ACHN (cell line): ENCODE measurements at regions not wholly inside any gene's neighbourhood (a gene's known extent, or its start where the extent isn't known, plus 50 kb on each side); places are given as distances from the start of the nearest gene placed in this dataset.
A peak's percentile ranks its signal among the peaks of the same experiment; 100 is the strongest.
"Not testable (repeated sequence)": the region's sequence is repeated elsewhere in the genome, so short reads cannot be mapped to it uniquely, and the experiment has no call there.

ENCODE experiments used
- DNase-seq: peaks from one replicate; pipeline ENCODE4 v3.0.0-alpha.2; 2015
- in situ Hi-C: cut with HindIII; loops from 2 replicates; pipeline ENCODE4 v1.10.0; 2017; ENCODE audit warnings: low sequenced_read_pairs, low pct_ligation_motif_present, low pct_unique_long_range_greater_than_20kb

DNA sequence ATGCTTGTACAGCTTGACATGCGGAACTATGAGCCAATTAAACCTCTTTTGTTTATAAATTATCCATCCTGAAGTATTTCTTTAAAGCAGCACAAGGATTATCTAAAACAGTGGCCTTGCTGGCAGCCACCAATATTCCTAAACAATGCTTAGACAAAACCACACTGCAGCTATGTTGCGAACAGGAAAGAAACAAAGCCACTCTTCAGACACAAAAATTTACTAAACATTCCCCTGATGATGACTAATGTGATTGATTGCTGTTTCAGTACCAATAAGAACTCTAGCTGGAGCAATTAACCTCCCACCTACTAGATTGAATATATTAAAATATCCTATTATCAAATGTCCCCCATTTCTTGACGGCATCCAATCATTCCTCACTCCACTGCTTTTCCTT is 325.8 kb upstream of the REG3G start:
- in situ Hi-C loops, result no loop called here

DNA sequence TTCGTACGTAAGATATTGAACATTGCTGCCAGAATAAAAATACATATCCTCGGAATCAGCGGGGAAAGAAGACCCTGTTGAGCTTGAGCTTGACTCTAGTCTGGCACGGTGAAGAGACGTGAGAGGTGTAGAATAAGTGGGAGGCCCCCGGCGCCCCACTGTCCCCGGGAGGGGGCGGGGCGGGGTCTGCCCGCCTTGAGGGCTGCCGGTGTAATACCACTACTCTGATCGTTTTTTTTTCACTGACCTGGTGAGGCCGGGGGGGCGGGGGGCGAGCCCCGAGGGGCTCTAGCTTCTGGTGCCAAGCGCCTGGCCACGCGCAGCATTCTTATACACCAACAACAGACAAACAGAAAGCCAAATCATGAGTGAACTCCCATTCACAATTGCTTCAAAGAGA is 324.0 kb upstream of the REG3G start:
- DNase-seq, result no peak
- in situ Hi-C loops, result no loop called here

More for the DNA sequence above, 325.8 kb upstream of the REG3G start:
- DNase-seq, result no peak

DNA sequence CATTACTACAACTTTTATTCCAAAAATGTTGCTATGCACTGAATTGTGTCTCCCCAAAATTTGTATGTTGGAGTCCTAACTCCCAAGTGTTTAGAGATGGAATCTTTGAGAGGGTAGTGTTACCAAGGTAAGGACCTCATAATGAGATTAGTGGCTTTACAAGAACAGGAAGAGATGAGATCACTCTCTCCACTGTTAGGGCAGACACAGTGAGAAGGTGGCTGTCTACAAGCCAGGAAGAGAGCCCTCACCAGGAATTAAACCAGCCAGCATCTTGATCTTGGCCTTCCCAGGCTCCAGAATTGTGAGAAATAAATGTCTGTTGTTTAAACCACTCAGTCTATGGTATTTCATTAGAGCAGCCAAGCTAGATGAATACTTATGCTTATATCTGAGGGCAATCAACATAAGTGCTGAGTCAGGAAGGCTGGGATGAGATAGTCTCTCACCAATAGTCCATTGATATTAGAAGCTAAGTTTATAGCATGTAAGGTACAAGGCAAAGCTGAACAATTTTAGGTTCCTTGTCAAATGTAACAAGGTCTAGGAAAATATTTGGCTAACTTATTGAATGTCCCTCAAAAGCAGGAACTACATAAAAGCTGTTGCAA is 317.6 kb upstream of the REG3G start:
- in situ Hi-C loops, result no loop called here
- no peak for DNase-seq

DNA sequence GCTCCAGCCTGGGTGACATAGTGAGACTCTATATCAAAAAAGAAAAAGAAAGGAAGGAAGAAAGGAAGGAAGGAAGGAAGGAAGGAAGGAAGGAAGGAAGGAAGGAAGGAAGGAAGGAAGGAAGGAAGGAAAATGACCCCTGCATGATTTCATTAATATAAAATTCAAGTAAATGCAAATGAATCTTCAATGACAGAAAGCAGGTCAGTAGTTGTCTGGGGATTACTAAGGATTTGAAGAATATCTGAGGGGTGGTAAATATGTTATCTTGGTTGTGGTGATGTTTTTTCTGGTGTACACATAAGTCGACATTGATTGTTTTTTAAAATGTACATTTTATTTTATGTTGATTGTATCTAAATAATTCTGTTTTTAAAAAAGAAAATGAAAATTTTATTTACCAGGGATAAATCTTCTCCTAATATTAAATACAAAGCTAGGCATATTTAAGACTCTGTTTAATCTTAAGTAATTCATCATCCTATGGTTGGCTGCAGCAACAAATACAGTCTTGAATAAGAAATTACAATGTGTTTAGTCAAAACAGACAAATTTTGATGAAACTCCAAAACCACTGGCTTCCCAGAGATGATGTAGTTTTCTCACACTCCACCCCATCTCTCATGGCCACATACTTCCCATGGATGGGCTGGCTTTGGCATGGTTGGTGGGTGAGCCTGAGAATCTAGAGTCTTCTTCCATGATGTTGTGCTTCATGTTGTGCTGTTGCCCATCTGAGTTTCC is 314.7 kb upstream of the REG3G start:
- in situ Hi-C loops, result no loop called here

DNA sequence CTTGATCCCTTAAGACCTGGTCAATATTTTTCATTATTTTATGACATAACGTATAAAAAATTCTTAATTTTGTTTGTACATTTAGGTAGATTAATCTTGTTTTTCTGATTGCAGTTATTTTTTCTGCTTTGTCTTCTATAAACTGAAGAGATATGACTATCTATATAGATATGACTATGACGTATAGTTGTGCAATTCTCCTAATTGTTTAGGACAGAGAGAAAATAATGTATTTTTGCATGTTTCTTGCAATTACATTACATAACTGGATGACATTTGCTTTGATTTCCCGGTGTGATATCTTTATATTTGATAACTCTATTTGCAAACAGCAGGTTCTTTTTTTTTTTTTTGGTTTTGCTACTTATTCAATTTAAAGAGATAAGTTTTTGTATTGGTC is 310.2 kb upstream of the REG3G start:
- no peak for DNase-seq
- in situ Hi-C loops, result no loop called here

More for the DNA sequence above, 314.7 kb upstream of the REG3G start:
- DNase-seq, result no peak

DNA sequence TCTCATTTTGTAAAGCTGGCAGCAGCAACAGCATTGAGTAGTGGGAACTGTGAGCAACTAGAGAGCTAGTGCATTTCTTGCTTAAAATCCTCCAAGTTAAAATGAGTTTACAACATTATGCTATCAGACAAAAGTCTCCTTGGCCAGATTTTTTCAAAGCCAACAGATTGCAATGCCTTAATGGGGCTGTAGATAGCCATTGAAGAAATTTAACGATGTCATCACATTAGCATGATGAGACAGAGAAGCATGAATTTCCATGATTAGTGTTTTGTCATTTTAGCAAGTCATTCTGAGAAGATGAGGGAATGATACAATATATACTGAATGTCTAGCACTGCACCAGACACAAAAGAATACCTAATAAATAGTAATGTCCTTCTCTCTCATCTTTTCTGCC is 307.5 kb upstream of the REG3G start:
- in situ Hi-C loops, result no loop called here
- DNase-seq, result no peak

DNA sequence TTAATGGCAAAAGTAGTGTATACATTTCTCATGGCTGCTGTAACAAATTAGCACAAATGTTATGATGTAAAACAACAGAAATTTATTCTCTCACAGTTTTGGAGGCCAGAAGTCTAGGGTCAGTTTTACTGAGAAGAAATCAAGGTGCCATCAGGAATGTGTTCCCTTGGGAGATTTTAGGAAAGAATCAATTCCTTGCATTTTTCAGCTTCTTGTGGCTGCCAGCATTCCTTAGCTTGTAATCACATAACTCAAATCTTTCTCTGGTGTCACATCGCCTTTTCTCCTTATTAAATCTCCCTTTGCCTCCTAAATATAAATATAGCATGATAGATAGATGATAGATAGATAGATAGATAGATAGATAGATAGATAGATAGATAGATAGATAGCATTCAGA is 307.0 kb upstream of the REG3G start:
- in situ Hi-C loops, result no loop called here
- DNase-seq, result peak; percentile 55

DNA sequence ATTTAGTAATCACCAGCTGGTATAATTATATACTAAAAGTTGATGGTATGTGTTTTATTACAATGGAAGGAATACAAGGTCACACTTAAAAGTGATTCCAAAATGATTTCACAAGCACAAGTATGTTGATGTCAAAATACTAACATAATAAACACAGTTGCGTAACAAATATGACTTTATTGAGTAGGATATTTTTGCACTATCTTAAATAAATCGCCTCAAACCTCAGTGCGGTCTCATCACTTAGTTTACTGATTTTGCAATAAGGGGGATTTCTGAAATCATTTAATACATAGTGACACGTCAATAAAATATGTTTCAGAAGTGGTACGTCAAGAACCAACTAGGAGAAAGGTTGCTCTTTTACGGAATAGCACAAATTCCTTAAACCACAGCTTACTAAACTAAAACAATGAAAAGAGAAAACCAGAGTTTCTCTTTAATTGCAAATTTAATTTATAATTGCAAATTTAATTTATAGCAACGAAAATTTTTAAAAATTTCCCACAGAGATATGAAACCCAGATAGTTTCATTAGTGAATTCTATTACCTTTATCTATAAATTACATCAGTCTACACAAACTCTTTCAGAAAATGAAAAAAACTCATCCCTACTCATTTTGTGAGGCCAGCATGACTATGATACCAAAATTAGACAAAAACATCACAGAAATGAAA is 304.0 kb upstream of the REG3G start:
- no peak for DNase-seq

DNA sequence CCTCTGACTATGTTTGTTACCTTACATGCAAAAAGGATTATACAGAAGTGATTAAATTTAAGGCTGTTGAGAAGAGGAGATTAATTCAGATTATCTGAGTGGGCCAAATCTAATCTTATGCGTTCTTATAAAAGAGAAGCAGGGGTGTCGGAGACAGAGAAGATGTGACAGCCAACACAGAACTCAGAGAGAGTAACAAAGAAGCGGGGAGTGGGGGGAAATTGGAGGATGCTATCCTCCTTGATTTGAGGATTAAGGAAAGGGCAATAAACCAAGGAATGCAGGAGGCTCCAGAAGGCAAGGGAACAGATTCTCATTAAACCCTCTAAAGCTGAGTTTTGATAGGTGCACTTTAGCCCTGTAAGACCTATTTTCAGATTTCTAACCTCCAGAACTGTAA is 291.3 kb upstream of the REG3G start:
- in situ Hi-C loops, result no loop called here

More for the DNA sequence above, 304.0 kb upstream of the REG3G start:
- in situ Hi-C loops, result no loop called here

DNA sequence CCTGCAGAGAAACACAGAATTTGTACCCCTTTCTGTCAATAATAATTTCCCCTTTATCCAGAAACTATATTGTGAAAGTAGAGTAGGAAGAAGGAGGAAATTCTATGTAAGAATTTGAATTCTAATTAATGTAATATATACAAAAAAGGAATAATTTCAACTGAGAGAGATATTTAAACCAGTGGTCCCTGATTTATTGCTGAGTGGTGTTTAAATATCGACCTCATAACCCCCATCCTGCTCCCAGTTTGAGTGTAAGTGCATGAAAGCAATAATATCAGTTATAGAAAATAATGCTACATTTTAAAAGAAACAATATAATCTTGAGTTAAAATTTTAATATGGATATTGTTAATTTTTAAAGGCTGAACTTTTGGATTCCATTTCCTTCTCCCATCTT is 286.2 kb upstream of the REG3G start:
- no peak for DNase-seq
- in situ Hi-C loops, result no loop called here

More for the DNA sequence above, 291.3 kb upstream of the REG3G start:
- no peak for DNase-seq

DNA sequence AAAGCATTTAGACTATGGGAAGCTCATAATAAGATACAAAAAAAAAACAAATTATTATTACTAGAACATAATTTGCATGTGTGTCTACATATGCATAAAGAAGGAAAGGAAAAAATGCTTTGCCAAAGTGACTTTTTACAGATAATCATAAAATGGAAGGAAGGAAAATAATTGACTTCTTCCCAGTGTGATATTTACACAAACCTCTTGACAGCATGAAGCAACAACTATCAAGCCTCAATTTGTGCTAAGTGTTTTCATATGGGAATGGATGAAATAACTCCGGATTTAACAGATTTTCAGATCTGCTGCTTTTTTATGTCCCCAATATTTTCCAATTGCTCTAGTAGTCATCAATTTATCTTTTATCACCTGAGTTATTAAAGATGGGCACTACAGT is 275.9 kb upstream of the REG3G start:
- in situ Hi-C loops, result no loop called here
- DNase-seq, result no peak

DNA sequence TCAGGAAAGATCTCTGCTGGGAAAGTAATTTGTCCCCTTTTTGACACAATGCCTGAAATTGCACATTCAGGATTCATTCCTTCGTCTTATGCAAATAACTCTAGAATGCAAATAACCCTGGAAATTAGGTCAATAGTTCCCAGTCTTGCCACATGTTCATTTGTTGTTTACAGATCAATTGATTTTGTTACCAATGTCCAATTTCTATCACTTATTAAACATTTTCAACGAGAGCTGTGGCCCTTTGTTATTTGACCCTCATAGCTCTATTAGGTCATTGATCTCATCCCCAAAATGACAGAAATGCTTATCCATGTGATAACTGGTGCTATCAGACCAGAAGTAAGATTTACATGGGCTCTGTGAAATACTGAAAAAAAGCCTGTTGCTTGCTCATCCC is 275.3 kb upstream of the REG3G start:
- in situ Hi-C loops, result no loop called here
- no peak for DNase-seq

DNA sequence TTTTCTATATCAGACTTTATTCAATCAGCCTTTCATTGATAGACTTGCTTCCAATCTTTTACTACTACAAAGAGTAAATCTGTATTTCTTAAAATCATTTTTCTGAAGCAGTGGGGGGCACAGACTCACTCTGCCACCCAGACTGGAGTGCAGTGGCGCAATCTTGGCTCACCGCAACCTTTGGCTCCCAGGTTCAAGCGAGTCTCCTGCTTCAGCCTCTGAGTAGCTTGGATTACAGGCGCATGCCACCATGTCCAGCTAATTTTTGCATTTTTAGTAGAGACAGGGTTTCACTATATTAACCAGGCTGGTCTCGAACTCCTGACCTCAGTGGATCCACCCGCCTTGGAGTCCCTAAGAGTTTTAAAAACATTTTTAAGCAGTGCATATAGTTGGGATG is 270.6 kb upstream of the REG3G start:
- in situ Hi-C loops, result no loop called here
- no peak for DNase-seq

DNA sequence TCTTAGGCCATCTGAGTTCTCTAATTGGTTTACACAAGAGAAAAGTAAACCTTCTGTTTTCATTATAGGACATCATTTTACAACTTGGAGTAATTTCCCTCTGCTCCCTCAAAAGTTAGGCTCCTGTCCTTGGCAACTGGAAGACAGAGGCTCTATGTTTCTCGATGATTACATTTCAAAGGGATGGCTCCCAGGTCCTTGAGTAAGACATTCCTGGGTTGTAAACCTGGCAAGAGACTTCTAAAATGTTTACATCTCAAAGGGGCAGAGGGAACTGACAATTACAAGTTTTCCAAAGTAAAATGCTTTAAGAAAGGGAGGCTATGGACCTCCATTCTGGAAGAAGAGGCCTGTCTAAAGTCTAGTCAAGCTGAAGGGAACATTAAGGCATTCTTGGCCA is 268.3 kb upstream of the REG3G start:
- no peak for DNase-seq
- in situ Hi-C loops, result no loop called here

DNA sequence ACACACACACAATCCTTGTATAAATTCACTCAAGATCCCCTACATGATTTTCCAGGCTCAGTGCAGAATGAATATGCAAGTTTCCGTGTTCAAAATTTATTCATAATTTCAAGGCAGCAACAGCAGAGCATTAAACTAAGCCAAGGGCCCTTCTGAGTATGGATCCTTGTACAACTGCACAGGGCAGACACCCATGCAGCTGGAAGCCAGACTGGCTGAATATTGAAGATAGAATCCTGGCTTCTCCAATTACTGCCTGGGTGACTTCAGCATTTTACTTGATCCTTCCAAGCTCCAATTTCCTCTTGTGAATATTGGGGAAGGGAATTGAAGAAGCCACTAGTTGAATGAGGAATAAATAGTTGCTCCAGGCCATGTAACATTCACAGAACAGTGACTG is 267.9 kb upstream of the REG3G start:
- in situ Hi-C loops, result no loop called here

DNA sequence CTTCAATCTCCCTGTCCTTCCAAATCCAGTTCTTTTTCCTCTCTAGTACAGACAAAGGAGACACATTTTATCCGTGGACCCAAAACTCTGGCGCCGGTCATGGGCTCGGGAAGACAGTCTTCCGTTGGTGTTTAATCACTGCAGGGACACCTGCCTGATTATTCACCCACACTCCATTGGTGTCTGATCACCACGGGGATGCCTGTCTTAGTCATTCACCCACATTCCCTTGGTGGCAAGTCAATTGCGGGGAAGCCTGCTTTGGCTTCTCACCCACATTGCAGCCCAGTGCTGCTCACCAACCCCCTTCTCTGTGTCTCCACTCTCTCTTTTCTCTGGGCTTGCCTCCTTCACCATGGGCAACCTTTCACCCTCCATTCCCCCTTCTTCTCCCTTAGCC is 266.7 kb upstream of the REG3G start:
- DNase-seq, in situ Hi-C loops: not testable (repeated sequence)

More for the DNA sequence above, 267.9 kb upstream of the REG3G start:
- DNase-seq, result no peak

DNA sequence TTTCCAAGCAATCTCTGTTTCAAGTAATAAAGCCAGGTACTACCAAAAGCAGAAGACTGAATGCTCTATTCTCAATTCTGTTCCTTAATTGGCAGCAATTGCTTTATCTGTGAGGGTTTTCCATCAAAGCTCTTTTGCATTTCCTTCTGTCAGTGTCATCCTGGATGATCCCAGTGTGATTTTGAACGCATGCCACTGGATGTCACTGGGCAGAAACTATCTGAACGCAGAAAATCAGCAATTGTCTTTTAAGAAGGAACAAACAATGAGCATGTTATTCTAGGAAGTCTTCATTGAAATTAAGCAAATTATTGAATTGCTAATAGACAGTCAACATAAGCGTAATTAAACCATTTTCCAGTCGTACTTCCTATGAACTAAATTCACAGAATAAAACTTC is 259.0 kb upstream of the REG3G start:
- in situ Hi-C loops, result no loop called here
- no peak for DNase-seq

DNA sequence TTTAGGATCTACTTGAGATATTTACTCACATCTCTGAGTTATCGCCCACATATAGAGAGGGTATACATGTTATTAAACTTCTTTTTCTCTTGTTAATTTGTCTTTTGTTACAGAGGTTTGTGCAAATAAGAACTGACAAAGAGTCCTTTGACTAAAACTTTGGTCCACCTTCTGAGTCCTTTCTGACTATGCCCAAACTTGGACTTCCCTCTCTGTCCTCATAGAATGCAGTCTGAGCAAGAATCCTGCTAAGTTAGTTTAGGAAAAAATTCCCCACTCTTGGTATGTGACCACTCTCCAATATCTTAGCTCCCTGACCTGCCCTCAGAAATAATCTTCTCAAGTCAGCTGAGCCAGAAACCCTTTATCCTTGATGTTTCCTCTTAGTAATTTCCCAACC is 257.5 kb upstream of the REG3G start:
- in situ Hi-C loops, result no loop called here
- no peak for DNase-seq

DNA sequence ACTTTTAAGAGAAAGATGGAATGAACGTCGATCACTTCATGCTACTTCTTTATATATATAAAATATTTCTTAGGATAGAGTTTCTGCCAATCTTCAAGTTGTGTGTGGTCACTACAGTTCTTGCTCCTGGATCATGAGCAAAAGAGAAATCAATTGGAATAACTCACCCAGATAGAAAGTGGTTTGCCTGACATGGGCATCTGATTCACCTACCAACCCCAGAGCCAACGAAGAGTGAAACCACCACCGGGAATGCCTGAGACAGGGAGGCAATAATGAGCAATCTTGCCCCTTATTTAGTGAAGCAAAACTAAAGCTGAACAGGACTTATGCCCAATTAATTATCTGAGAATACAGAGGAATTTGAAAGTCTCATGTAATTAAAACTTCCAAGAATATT is 250.2 kb upstream of the REG3G start:
- in situ Hi-C loops, result no loop called here
- no peak for DNase-seq
